Mesendoderm (in vitro differentiated cells): ENCODE measurements at regions not wholly inside any gene's neighbourhood (a gene's known extent, or its start where the extent isn't known, plus 50 kb on each side); places are given as distances from the start of the nearest gene placed in this dataset.

Source experiments
- DNase-seq: peaks from one replicate; pipeline ENCODE4 v3.0.0; 2013
- H2AK5ac ChIP-seq: 2 replicates; pipeline ENCODE4 v1.6.1; 2013; ENCODE audit warnings: low read length, inconsistent platforms
- H2BK120ac ChIP-seq: 2 replicates; pipeline ENCODE4 v1.6.1; 2013; ENCODE audit warnings: low read depth, mild to moderate bottlenecking, low read length, moderate library complexity, mixed read lengths
- H2BK15ac ChIP-seq: replicated peaks from 2 replicates; pipeline ENCODE4 v1.6.1; 2013; ENCODE audit warnings: low read depth, mild to moderate bottlenecking, moderate library complexity
- H2BK5ac ChIP-seq: 2 replicates; pipeline ENCODE4 v1.6.1; 2013; ENCODE audit warnings: low read length, inconsistent platforms
- H3K18ac ChIP-seq: 2 replicates; pipeline ENCODE4 v1.6.1; 2013; ENCODE audit warnings: mild to moderate bottlenecking, low read length, mixed read lengths
- H3K23ac ChIP-seq: one replicate; pipeline ENCODE4 v1.6.1; 2013; ENCODE audit warnings: low read length
- H3K27ac ChIP-seq: 2 replicates; pipeline ENCODE4 v1.5.1; 2013; ENCODE audit warnings: low read depth, mild to moderate bottlenecking, inconsistent platforms, low read length, moderate library complexity
- H3K27me3 ChIP-seq: 2 replicates; pipeline ENCODE4 v1.6.1; 2013; ENCODE audit warnings: low read length, control low read depth, mild to moderate bottlenecking, inconsistent platforms; ENCODE audit not compliant: insufficient read depth, poor library complexity
- H3K36me3 ChIP-seq: 2 replicates; pipeline ENCODE4 v1.6.1; 2013; ENCODE audit warnings: low read length, inconsistent platforms; ENCODE audit not compliant: control insufficient read depth, insufficient read depth
- H3K4ac ChIP-seq: one replicate; pipeline ENCODE4 v1.6.1; 2013; ENCODE audit warnings: low read depth, mild to moderate bottlenecking, low read length, moderate library complexity
- H3K4me1 ChIP-seq: 2 replicates; pipeline ENCODE4 v1.6.1; 2013; ENCODE audit warnings: low read depth, low read length, inconsistent platforms; ENCODE audit not compliant: control insufficient read depth
- H3K4me2 ChIP-seq: 2 replicates; pipeline ENCODE4 v1.6.1; 2013; ENCODE audit warnings: low read length
- H3K4me3 ChIP-seq: 2 replicates; pipeline ENCODE4 v1.5.1; 2013; ENCODE audit warnings: mild to moderate bottlenecking, low read length
- H3K56ac ChIP-seq: one replicate; pipeline ENCODE4 v1.6.1; 2013; ENCODE audit warnings: low read length
- H3K79me1 ChIP-seq: 2 replicates; pipeline ENCODE4 v1.6.1; 2013; ENCODE audit warnings: low read length, inconsistent platforms
- H3K79me2 ChIP-seq: 2 replicates; pipeline ENCODE4 v1.6.1; 2013; ENCODE audit warnings: mild to moderate bottlenecking, low read length; ENCODE audit not compliant: control insufficient read depth, insufficient read depth
- H3K9ac ChIP-seq: 2 replicates; pipeline ENCODE4 v1.6.1; 2013; ENCODE audit warnings: low read length, inconsistent platforms
- H4K5ac ChIP-seq: one replicate; pipeline ENCODE4 v1.6.1; 2013; ENCODE audit warnings: low read length
- H4K8ac ChIP-seq: one replicate; pipeline ENCODE4 v1.6.1; 2013; ENCODE audit warnings: low read depth, mild to moderate bottlenecking, control low read depth, low read length, moderate library complexity
- WGBS: extraction: QIAGEN DNeasy Blood & Tissue Kit; methylation state at CpG from one replicate; pipeline ENCODE4 v1.1.7; 2013; ENCODE audit warnings: low lambda C conversion rate, missing lambda C conversion rate; ENCODE audit not compliant: insufficient coverage; ENCODE audit errors: extremely low coverage; 5-methylcytosine and 5-hydroxymethylcytosine counted together

- Histone ChIP-seq H3K36me3 (no peaks in the 10 kb centered on the region), H3K4ac (no peak overlapping the region), H2BK15ac (no peak overlapping the region), H3K4me3 (no peak overlapping the region), H3K56ac (no peak overlapping the region), H3K18ac (no peak overlapping the region), H3K4me1 (no peaks in the 10 kb centered on the region), H2BK5ac (no peak overlapping the region), H2AK5ac (no peak overlapping the region), H3K27ac (no peak overlapping the region), H4K5ac (no peak overlapping the region), H3K79me1 (no peaks in the 10 kb centered on the region), H3K27me3 (no peaks in the 10 kb centered on the region), H3K9ac (no peak overlapping the region), H3K4me2 (no peak overlapping the region), H4K8ac (no peak overlapping the region), H2BK120ac (no peak overlapping the region), H3K79me2 (no peaks in the 10 kb centered on the region), H3K23ac (no peak overlapping the region)
- no peak for DNase-seq
Measured at GRCh38 chr21:27493542-27493941, 526.7 kb upstream of the ADAMTS5 start.

DNA sequence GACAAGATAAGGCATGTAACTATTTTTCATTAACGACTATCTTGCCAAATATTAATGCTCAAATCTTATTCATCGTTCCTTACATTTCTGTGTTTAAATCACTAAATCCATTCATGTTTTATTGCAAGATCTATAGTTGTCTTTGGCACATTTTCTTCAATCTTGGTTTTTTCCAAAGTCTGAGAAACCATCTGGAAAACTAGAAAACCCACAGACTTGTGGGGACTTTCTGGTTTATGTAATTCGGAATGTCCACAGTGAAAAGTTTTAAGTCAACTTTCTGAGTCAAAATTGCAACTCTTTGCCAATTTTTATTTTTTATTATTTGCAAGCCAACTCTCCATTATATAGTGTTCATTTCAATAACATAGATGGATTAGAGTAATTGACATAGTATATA, 520.8 kb upstream of the ADAMTS5 start:
- H3K27ac ChIP-seq: no peak overlapping the region
- no peaks in the 10 kb centered on the region for H3K36me3 ChIP-seq
- no peak overlapping the region for H2BK15ac ChIP-seq
- no peak overlapping the region for H3K56ac ChIP-seq
- no peak overlapping the region for H4K5ac ChIP-seq
- no peak for DNase-seq
- H4K8ac ChIP-seq: no peak overlapping the region
- no peak overlapping the region for H3K9ac ChIP-seq
- H3K4me3 ChIP-seq: no peak overlapping the region
- no peak overlapping the region for H2BK120ac ChIP-seq
- H3K4me1 ChIP-seq: no peaks in the 10 kb centered on the region
- no peak overlapping the region for H3K4me2 ChIP-seq
- no peak overlapping the region for H2BK5ac ChIP-seq
- WGBS: no CpG with 5 or more reads among the region's 3 CpGs
- H3K23ac ChIP-seq: no peak overlapping the region
- H3K18ac ChIP-seq: no peak overlapping the region
- no peak overlapping the region for H2AK5ac ChIP-seq
- H3K79me2 ChIP-seq: no peaks in the 10 kb centered on the region
- H3K27me3 ChIP-seq: no peaks in the 10 kb centered on the region
- no peaks in the 10 kb centered on the region for H3K79me1 ChIP-seq
- H3K4ac ChIP-seq: no peak overlapping the region

DNA sequence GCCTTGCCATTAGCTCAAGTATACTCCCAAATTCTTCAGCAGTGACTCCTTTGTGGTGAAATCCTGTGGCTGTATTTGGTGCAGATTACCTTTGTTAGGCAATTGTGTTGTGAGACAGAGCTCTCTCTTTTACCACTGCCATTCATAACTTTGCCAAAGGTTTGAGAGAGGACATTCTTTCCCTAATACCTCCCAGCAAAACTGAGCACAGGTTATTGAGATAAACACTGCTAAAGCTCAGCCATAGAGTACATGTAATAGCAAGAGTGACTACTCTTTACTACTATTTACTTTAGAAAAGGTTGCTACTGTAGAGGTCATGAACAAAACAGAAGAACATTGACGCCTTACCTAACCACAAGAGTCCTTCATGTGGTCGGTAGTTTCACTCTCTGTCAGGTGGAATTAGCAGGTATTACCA, 514.0 kb upstream of the ADAMTS5 start:
- Histone ChIP-seq H3K79me2 (no peaks in the 10 kb centered on the region), H3K4me3 (no peak overlapping the region), H2BK120ac (no peak overlapping the region), H2AK5ac (no peak overlapping the region), H3K18ac (no peak overlapping the region), H2BK5ac (no peak overlapping the region), H4K8ac (no peak overlapping the region), H4K5ac (no peak overlapping the region), H3K79me1 (no peaks in the 10 kb centered on the region), H3K4me2 (no peak overlapping the region), H3K27ac (no peak overlapping the region), H3K56ac (no peak overlapping the region), H3K9ac (no peak overlapping the region), H2BK15ac (no peak overlapping the region), H3K4ac (no peak overlapping the region), H3K36me3 (no peaks in the 10 kb centered on the region), H3K4me1 (no peaks in the 10 kb centered on the region), H3K23ac (no peak overlapping the region), H3K27me3 (no peaks in the 10 kb centered on the region)
- WGBS: no CpG with 5 or more reads among the region's 2 CpGs
- no peak for DNase-seq

DNA sequence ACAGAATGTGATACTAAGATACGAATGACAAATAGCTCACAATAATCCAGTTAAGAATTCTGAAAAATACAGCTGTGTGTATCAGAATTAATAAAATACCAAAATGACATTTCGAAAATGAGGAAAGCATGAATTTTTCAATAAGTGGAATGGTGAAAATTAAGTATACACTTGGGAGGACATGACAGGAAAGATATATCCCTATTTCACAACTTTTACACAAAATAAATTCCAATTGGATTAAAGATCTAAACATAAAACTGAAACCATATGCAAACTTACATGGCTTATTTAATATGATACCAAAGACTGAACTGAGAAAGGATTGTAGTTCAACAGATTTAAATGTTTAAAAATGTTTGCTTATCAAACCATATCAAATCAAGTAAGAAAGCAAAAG, 510.4 kb upstream of the ADAMTS5 start:
- no peaks in the 10 kb centered on the region for H3K27me3 ChIP-seq
- DNase-seq: no peak
- no peak overlapping the region for H3K9ac ChIP-seq
- H3K4me1 ChIP-seq: peaks cover 2% of the 10 kb centered on the region
- H3K23ac ChIP-seq: no peak overlapping the region
- no peak overlapping the region for H3K4me2 ChIP-seq
- no peak overlapping the region for H3K27ac ChIP-seq
- no peak overlapping the region for H3K56ac ChIP-seq
- no peak overlapping the region for H3K18ac ChIP-seq
- H2BK120ac ChIP-seq: no peak overlapping the region
- no peak overlapping the region for H2BK15ac ChIP-seq
- no CpG with 5 or more reads among the region's 2 CpGs for WGBS
- no peak overlapping the region for H4K5ac ChIP-seq
- no peak overlapping the region for H3K4ac ChIP-seq
- H2AK5ac ChIP-seq: no peak overlapping the region
- H3K4me3 ChIP-seq: no peak overlapping the region
- H3K79me2 ChIP-seq: no peaks in the 10 kb centered on the region
- no peak overlapping the region for H4K8ac ChIP-seq
- no peak overlapping the region for H2BK5ac ChIP-seq
- H3K79me1 ChIP-seq: no peaks in the 10 kb centered on the region
- no peaks in the 10 kb centered on the region for H3K36me3 ChIP-seq

GRCh38 chr21:27476696-27477095, 509.8 kb upstream of the ADAMTS5 start:
- Histone ChIP-seq H3K18ac (no peak overlapping the region), H4K5ac (no peak overlapping the region), H4K8ac (no peak overlapping the region), H3K27me3 (no peaks in the 10 kb centered on the region), H3K79me2 (no peaks in the 10 kb centered on the region), H2AK5ac (no peak overlapping the region), H3K23ac (no peak overlapping the region), H2BK120ac (no peak overlapping the region), H3K27ac (no peak overlapping the region), H3K79me1 (no peaks in the 10 kb centered on the region), H3K4me3 (no peak overlapping the region), H2BK5ac (no peak overlapping the region), H3K56ac (no peak overlapping the region), H3K4me1 (peaks cover 2% of the 10 kb centered on the region), H2BK15ac (no peak overlapping the region), H3K4me2 (no peak overlapping the region), H3K9ac (no peak overlapping the region), H3K36me3 (no peaks in the 10 kb centered on the region), H3K4ac (no peak overlapping the region)
- DNase-seq: no peak
- no CpG with 5 or more reads among the region's 1 CpG for WGBS

DNA sequence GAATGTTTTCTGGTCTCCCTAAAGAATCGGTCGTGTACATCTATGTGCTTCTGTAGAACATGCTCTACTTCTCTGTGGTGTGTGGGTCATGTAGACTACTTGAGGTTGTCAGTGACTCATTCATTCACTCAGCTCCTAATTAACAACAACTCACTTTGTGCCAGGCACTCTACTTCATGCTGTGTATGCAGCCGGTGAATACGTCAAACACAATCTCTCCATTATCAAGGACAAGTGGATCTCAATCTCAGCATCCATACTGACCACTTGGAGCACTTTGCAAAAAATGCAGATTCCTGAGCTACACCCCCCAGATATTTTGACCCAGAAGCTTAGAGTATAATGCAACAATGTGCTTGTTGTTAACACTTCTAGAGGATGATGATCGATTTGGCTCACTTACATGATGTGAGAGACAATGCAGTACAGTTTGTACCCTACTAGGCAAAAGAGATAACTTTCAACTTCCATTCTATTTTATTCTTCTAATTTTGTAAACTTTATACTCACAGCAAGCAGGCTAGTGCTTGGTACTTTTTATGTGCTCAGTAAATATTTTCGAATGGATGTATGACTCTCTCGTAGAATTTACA, 508.6 kb upstream of the ADAMTS5 start:
- Histone ChIP-seq H2BK120ac (no peak overlapping the region), H3K4me1 (peaks cover 2% of the 10 kb centered on the region), H3K79me2 (no peaks in the 10 kb centered on the region), H3K23ac (no peak overlapping the region), H3K36me3 (no peaks in the 10 kb centered on the region), H3K18ac (no peak overlapping the region), H2AK5ac (no peak overlapping the region), H2BK5ac (no peak overlapping the region), H4K5ac (no peak overlapping the region), H3K79me1 (no peaks in the 10 kb centered on the region), H3K4me3 (no peak overlapping the region), H3K9ac (no peak overlapping the region), H3K27me3 (no peaks in the 10 kb centered on the region), H3K56ac (no peak overlapping the region), H3K4me2 (no peak overlapping the region), H3K4ac (no peak overlapping the region), H4K8ac (no peak overlapping the region), H2BK15ac (no peak overlapping the region), H3K27ac (no peak overlapping the region)
- WGBS: no CpG with 5 or more reads among the region's 7 CpGs
- peak; percentile 29 for DNase-seq
